ENCODE measurements at regions not wholly inside any gene's neighbourhood (a gene's known extent, or its start where the extent isn't known, plus 50 kb on each side); places are given as distances from the start of the nearest gene placed in this dataset.

DNA sequence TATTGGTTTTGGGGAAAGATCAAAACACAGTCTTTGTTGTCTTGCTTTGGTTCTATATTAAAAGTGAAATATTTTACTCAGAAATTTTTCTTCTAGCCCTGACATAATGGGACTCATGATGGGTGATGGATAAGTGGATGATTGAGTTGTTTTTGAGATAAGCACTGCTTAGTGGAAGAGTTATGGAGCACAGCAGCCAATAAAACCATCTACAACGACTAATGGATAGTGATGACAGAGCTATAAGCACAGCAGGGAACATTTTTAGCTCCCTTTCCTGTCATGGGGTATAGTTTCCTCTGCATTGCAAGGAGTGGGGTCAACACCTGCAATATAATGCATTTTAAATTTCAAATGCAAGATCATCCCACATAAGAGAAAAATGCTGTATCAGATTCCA, 812.4 kb downstream of the STPG2 start:
- Histone ChIP-seq H3K4me1 (ENCODE audit: control insufficient read depth in 1 of 2, insufficient read depth in 2 of 2, low read length in 2 of 2) (no peaks in the 10 kb centered on the region), H3K9me3 (ENCODE audit: control insufficient read depth in 1 of 2, insufficient read depth in 1 of 2, low read depth in 1 of 2, low read length in 2 of 2) (no peaks in the 10 kb centered on the region), H2AFZ (ENCODE audit: low read depth, low read length, poor library complexity, severe bottlenecking) (no peak overlapping the region), H3K36me3 (ENCODE audit: control insufficient read depth in 1 of 2, insufficient read depth in 2 of 2, low read length in 2 of 2) (no peaks in the 10 kb centered on the region), H3K27me3 (ENCODE audit: insufficient read depth, low read length) (no peaks in the 10 kb centered on the region), H3K27ac (ENCODE audit: low read depth, low read length) (no peak overlapping the region), H3K79me2 (ENCODE audit: insufficient read depth, low read length) (no peaks in the 10 kb centered on the region), H4K20me1 (ENCODE audit: insufficient read depth) (no peaks in the 10 kb centered on the region), H3K9ac (ENCODE audit: low read length) (no peak overlapping the region), H3K9me2 (ENCODE audit: insufficient read depth) (no peaks in the 10 kb centered on the region), H3K4me2 (ENCODE audit: low read length) (no peak overlapping the region), H3K4me3 (replicated peaks in 1 of 2; ENCODE audit: low read depth in 1 of 2, low read length in 2 of 2) (no peak overlapping the region)
- ChIA-PET POLR2A (no interaction called here), CTCF (no interaction called here), RAD21 (ENCODE audit: low non-redundant PET in 1 of 2, low total read pairs in 2 of 2, uncharacterized antibody in 2 of 2, unreplicated experiment in 2 of 2) (no interaction called here)
- TF ChIP-seq, protein P1, sequence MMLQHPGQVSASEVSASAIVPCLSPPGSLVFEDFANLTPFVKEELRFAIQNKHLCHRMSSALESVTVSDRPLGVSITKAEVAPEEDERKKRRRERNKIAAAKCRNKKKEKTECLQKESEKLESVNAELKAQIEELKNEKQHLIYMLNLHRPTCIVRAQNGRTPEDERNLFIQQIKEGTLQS (IDR thresholded peaks at IDR 0.05), result no peak
- no peak for TF ChIP-seq EGR1 (IDR thresholded peaks at IDR 0.05; ENCODE audit: low read depth)
- TF ChIP-seq FOSL1 (IDR thresholded peaks at IDR 0.05; ENCODE audit: low read depth), result no peak
- TF ChIP-seq, protein P2, sequence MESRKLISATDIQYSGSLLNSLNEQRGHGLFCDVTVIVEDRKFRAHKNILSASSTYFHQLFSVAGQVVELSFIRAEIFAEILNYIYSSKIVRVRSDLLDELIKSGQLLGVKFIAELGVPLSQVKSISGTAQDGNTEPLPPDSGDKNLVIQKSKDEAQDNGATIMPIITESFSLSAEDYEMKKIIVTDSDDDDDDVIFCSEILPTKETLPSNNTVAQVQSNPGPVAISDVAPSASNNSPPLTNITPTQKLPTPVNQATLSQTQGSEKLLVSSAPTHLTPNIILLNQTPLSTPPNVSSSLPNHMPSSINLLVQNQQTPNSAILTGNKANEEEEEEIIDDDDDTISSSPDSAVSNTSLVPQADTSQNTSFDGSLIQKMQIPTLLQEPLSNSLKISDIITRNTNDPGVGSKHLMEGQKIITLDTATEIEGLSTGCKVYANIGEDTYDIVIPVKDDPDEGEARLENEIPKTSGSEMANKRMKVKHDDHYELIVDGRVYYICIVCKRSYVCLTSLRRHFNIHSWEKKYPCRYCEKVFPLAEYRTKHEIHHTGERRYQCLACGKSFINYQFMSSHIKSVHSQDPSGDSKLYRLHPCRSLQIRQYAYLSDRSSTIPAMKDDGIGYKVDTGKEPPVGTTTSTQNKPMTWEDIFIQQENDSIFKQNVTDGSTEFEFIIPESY (IDR thresholded peaks at IDR 0.05; ENCODE audit: extremely low read depth, insufficient replicate concordance, low read length), result no peak
- TF ChIP-seq POLR2A (IDR thresholded peaks at IDR 0.05; ENCODE audit: borderline replicate concordance, extremely low read depth, insufficient read depth, insufficient read length), result no peak
- DNase-seq (ENCODE audit: low read depth, low spot score), result no peak
- ATAC-seq, result no peak
- intact Hi-C loops (cut with micrococcal nuclease), result loop anchor here (10.0 kb wide), 1 partner anchor 386 kb away; no protein-coding TSS in a partner anchor
- no TSS peak for BruUV-seq (replicated peaks)

DNA sequence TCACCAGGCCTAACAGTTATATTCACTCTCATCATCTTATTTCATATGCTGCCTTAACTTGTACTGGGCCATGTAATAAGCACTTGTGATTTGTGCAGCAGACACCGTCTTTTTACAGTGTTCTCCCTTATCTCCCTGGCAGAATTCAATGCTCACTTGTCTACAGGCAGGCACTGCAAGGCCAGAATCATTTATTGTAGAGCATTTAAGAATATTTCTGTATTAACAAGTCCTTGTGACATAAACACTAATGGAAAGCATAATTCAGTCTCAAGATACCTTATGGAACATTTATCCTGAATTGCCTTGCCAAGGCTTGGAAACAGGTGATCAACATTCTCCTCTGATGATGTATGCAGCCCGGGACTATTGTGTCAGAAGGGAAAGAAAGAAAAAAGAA, 808.9 kb downstream of the STPG2 start:
- Histone ChIP-seq H3K9ac (ENCODE audit: low read length) (no peak overlapping the region), H3K27ac (ENCODE audit: low read depth, low read length) (no peak overlapping the region), H4K20me1 (ENCODE audit: insufficient read depth) (no peaks in the 10 kb centered on the region), H3K9me2 (ENCODE audit: insufficient read depth) (no peaks in the 10 kb centered on the region), H3K79me2 (ENCODE audit: insufficient read depth, low read length) (no peaks in the 10 kb centered on the region), H3K9me3 (ENCODE audit: control insufficient read depth in 1 of 2, insufficient read depth in 1 of 2, low read depth in 1 of 2, low read length in 2 of 2) (no peaks in the 10 kb centered on the region), H3K4me1 (ENCODE audit: control insufficient read depth in 1 of 2, insufficient read depth in 2 of 2, low read length in 2 of 2) (no peaks in the 10 kb centered on the region), H2AFZ (ENCODE audit: low read depth, low read length, poor library complexity, severe bottlenecking) (no peak overlapping the region), H3K4me2 (ENCODE audit: low read length) (no peak overlapping the region), H3K4me3 (replicated peaks in 1 of 2; ENCODE audit: low read depth in 1 of 2, low read length in 2 of 2) (no peak overlapping the region), H3K27me3 (ENCODE audit: insufficient read depth, low read length) (no peaks in the 10 kb centered on the region), H3K36me3 (ENCODE audit: control insufficient read depth in 1 of 2, insufficient read depth in 2 of 2, low read length in 2 of 2) (no peaks in the 10 kb centered on the region)
- ChIA-PET RAD21 (ENCODE audit: low non-redundant PET in 1 of 2, low total read pairs in 2 of 2, uncharacterized antibody in 2 of 2, unreplicated experiment in 2 of 2) (no interaction called here), CTCF (no interaction called here), POLR2A (no interaction called here)
- intact Hi-C loops (cut with micrococcal nuclease), result loop anchor here (10.0 kb wide), 1 partner anchor 390 kb away; no protein-coding TSS in a partner anchor
- no TSS peak for BruUV-seq (replicated peaks)
- ATAC-seq (no peak), DNase-seq (ENCODE audit: low read depth, low spot score) (no peak)
- TF ChIP-seq RAD21 (IDR thresholded peaks at IDR 0.05; ENCODE audit: low read depth) (no peak), ZFX (IDR thresholded peaks at IDR 0.05) (no peak), SP1 (IDR thresholded peaks at IDR 0.05; ENCODE audit: low read depth) (no peak), SRF (IDR thresholded peaks at IDR 0.05; ENCODE audit: low read depth) (no peak), EGR1 (IDR thresholded peaks at IDR 0.05; ENCODE audit: low read depth) (no peak), POLR2AphosphoS5 (IDR thresholded peaks at IDR 0.05; ENCODE audit: low read depth, low read length) (no peak), ELF1 (IDR thresholded peaks at IDR 0.05; ENCODE audit: borderline replicate concordance, low read depth) (no peak), TCF7L2 (IDR thresholded peaks at IDR 0.05; ENCODE audit: borderline replicate concordance, extremely low read depth, insufficient read depth, insufficient read length) (no peak)
- TF ChIP-seq, protein P2 (IDR thresholded peaks at IDR 0.05; ENCODE audit: extremely low read depth, insufficient replicate concordance, low read length), result no peak
- TF ChIP-seq, protein P3, sequence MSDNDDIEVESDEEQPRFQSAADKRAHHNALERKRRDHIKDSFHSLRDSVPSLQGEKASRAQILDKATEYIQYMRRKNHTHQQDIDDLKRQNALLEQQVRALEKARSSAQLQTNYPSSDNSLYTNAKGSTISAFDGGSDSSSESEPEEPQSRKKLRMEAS (IDR thresholded peaks at IDR 0.05), result no peak
- TF ChIP-seq, protein P1 (IDR thresholded peaks at IDR 0.05), result no peak
- TF ChIP-seq, protein P4, sequence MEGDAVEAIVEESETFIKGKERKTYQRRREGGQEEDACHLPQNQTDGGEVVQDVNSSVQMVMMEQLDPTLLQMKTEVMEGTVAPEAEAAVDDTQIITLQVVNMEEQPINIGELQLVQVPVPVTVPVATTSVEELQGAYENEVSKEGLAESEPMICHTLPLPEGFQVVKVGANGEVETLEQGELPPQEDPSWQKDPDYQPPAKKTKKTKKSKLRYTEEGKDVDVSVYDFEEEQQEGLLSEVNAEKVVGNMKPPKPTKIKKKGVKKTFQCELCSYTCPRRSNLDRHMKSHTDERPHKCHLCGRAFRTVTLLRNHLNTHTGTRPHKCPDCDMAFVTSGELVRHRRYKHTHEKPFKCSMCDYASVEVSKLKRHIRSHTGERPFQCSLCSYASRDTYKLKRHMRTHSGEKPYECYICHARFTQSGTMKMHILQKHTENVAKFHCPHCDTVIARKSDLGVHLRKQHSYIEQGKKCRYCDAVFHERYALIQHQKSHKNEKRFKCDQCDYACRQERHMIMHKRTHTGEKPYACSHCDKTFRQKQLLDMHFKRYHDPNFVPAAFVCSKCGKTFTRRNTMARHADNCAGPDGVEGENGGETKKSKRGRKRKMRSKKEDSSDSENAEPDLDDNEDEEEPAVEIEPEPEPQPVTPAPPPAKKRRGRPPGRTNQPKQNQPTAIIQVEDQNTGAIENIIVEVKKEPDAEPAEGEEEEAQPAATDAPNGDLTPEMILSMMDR (IDR thresholded peaks at IDR 0.05 in 2 of 3, conservative IDR thresholded peaks at IDR 0.05 in 1 of 3; ENCODE audit: borderline replicate concordance in 1 of 3, insufficient read depth in 1 of 3, low read depth in 2 of 3, low read length in 2 of 3), result no peak
